KMS-11 (cell line): ENCODE measurements at regions not wholly inside any gene's neighbourhood (a gene's known extent, or its start where the extent isn't known, plus 50 kb on each side); places are given as distances from the start of the nearest gene placed in this dataset.
"Not testable (repeated sequence)": the region's sequence is repeated elsewhere in the genome, so short reads cannot be mapped to it uniquely, and the experiment has no call there.

Source experiments
- H2AFZ ChIP-seq: fragments of 200-600 bp; sonication (generic); 2 replicates; pipeline ENCODE4 v1.6.1; 2016; ENCODE audit warnings: antibody characterized with exemption, mixed run types, low read depth
- H3K27ac ChIP-seq: fragments of 200-600 bp; sonication (generic); 2 replicates; pipeline ENCODE4 v1.6.1; 2016; ENCODE audit warnings: mild to moderate bottlenecking, mixed run types
- H3K27me3 ChIP-seq: fragments of 200-600 bp; sonication (generic); 2 replicates; pipeline ENCODE4 v1.6.1; 2017; ENCODE audit warnings: mild to moderate bottlenecking, low read depth, mixed run types, moderate library complexity; ENCODE audit not compliant: insufficient read depth
- H3K36me3 ChIP-seq: fragments of 200-600 bp; sonication (generic); 2 replicates; pipeline ENCODE4 v1.6.1; 2017; ENCODE audit warnings: mild to moderate bottlenecking, mixed run types; ENCODE audit not compliant: insufficient read depth
- H3K4me1 ChIP-seq: fragments of 200-600 bp; sonication (generic); 2 replicates; pipeline ENCODE4 v1.6.1; 2016; ENCODE audit warnings: mild to moderate bottlenecking, low read depth, mixed run types; ENCODE audit not compliant: poor library complexity, severe bottlenecking
- H3K4me2 ChIP-seq: fragments of 200-600 bp; sonication (generic); 2 replicates; pipeline ENCODE4 v1.7.0; 2016; ENCODE audit warnings: mild to moderate bottlenecking, mixed run types
- H3K4me3 ChIP-seq: fragments of 200-600 bp; sonication (generic); IDR thresholded peaks from 2 replicates; pipeline ENCODE4 v1.6.1; 2017; ENCODE audit warnings: low read depth, low read length, mixed read lengths; ENCODE audit not compliant: insufficient read depth
- H3K79me2 ChIP-seq: fragments of 200-600 bp; sonication (generic); 2 replicates; pipeline ENCODE4 v1.6.1; 2016; ENCODE audit warnings: low read depth, mixed run types; ENCODE audit not compliant: insufficient read depth
- H3K9ac ChIP-seq: fragments of 200-600 bp; sonication (generic); 2 replicates; pipeline ENCODE4 v1.6.1; 2016; ENCODE audit warnings: mild to moderate bottlenecking, mixed run types
- H4K20me1 ChIP-seq: fragments of 200-600 bp; sonication (generic); 2 replicates; pipeline ENCODE4 v1.6.1; 2016; ENCODE audit warnings: mild to moderate bottlenecking, mixed run types; ENCODE audit not compliant: insufficient read depth
- CTCF ChIP-seq: fragments of 200-600 bp; sonication (generic); conservative IDR thresholded peaks from 2 replicates; pipeline ENCODE4 v1.6.1; 2017; ENCODE audit warnings: low read depth, mild to moderate bottlenecking, antibody characterized with exemption, low read length, moderate library complexity, mixed read lengths

GRCh38 chr1:103459346-103459745 is 66.2 kb upstream of the RNPC3 start:
- no peak overlapping the region for H3K9ac ChIP-seq
- H3K27me3 ChIP-seq = no peaks in the 10 kb centered on the region
- no peak overlapping the region for H3K4me2 ChIP-seq
- no peaks in the 10 kb centered on the region for H3K36me3 ChIP-seq
- no peak for TF ChIP-seq CTCF
- H3K27ac ChIP-seq = no peak overlapping the region
- H3K4me3 ChIP-seq = no peak overlapping the region
- no peaks in the 10 kb centered on the region for H4K20me1 ChIP-seq
- H3K4me1 ChIP-seq = no peaks in the 10 kb centered on the region
- H3K79me2 ChIP-seq = no peaks in the 10 kb centered on the region
- H2AFZ ChIP-seq = no peak overlapping the region

GRCh38 chr1:103457886-103458455 is 67.5 kb upstream of the RNPC3 start:
- no peak overlapping the region for H3K4me2 ChIP-seq
- no peaks in the 10 kb centered on the region for H3K79me2 ChIP-seq
- no peak overlapping the region for H3K4me3 ChIP-seq
- H3K9ac ChIP-seq = no peak overlapping the region
- no peaks in the 10 kb centered on the region for H4K20me1 ChIP-seq
- H3K4me1 ChIP-seq = no peaks in the 10 kb centered on the region
- no peak overlapping the region for H2AFZ ChIP-seq
- H3K36me3 ChIP-seq = no peaks in the 10 kb centered on the region
- no peaks in the 10 kb centered on the region for H3K27me3 ChIP-seq
- no peak overlapping the region for H3K27ac ChIP-seq
- no peak for TF ChIP-seq CTCF

- no peak for TF ChIP-seq CTCF
- H3K4me3 ChIP-seq = no peak overlapping the region
- no peaks in the 10 kb centered on the region for H3K36me3 ChIP-seq
- no peaks in the 10 kb centered on the region for H3K27me3 ChIP-seq
- no peak overlapping the region for H3K4me2 ChIP-seq
- H3K79me2 ChIP-seq = no peaks in the 10 kb centered on the region
- H3K4me1 ChIP-seq = no peaks in the 10 kb centered on the region
- H4K20me1 ChIP-seq = no peaks in the 10 kb centered on the region
- H2AFZ ChIP-seq = no peak overlapping the region
- H3K9ac ChIP-seq = no peak overlapping the region
- no peak overlapping the region for H3K27ac ChIP-seq
Observed at GRCh38 chr1:103448560-103448959, 76.9 kb upstream of the RNPC3 start.

GRCh38 chr1:103447471-103447870 is 78.0 kb upstream of the RNPC3 start:
- Histone ChIP-seq H3K4me1 (no peaks in the 10 kb centered on the region), H3K9ac (no peak overlapping the region), H3K27ac (no peak overlapping the region), H2AFZ (no peak overlapping the region), H3K79me2 (no peaks in the 10 kb centered on the region), H3K36me3 (no peaks in the 10 kb centered on the region), H4K20me1 (no peaks in the 10 kb centered on the region), H3K27me3 (no peaks in the 10 kb centered on the region), H3K4me3 (no peak overlapping the region), H3K4me2 (no peak overlapping the region)
- no peak for TF ChIP-seq CTCF

GRCh38 chr1:103441342-103441741 is 84.2 kb upstream of the RNPC3 start:
- Histone ChIP-seq H3K27ac (no peak overlapping the region), H3K4me1 (no peaks in the 10 kb centered on the region)
- no peak for TF ChIP-seq CTCF

GRCh38 chr1:103436568-103437100 is 88.9 kb upstream of the RNPC3 start:
- H3K4me3 ChIP-seq, H3K4me1 ChIP-seq, H3K4me2 ChIP-seq, H3K9ac ChIP-seq, H2AFZ ChIP-seq, H4K20me1 ChIP-seq, H3K27me3 ChIP-seq, H3K27ac ChIP-seq, H3K79me2 ChIP-seq, H3K36me3 ChIP-seq: not testable (repeated sequence)

More at GRCh38 chr1:103441342-103441741, 84.2 kb upstream of the RNPC3 start:
- Histone ChIP-seq H3K4me2 (no peak overlapping the region), H3K36me3 (no peaks in the 10 kb centered on the region), H3K9ac (no peak overlapping the region), H3K79me2 (no peaks in the 10 kb centered on the region), H2AFZ (no peak overlapping the region), H3K4me3 (no peak overlapping the region), H3K27me3 (no peaks in the 10 kb centered on the region), H4K20me1 (no peaks in the 10 kb centered on the region)
